SK-N-SH (cell line): ENCODE measurements at regions not wholly inside any gene's neighbourhood (a gene's known extent, or its start where the extent isn't known, plus 50 kb on each side); places are given as distances from the start of the nearest gene placed in this dataset.

Source experiments
- CTCF ChIA-PET: fragments of 300-600, 350-600 bp; formaldehyde crosslinking; extraction: SDS; loops from one replicate; lab custom pipeline; 2021; lab: Yijun Ruan, JAX
- POLR2A ChIA-PET: fragments of 350-600 bp; sonication (Branson Sonifier 250); formaldehyde crosslinking; extraction: SDS; loops from one replicate; lab custom pipeline; 2020; ENCODE audit warnings: antibody characterized with exemption, inconsistent platforms; lab: Yijun Ruan, JAX
- DNase-seq: peaks from one replicate; pipeline ENCODE4 v3.0.0; 2012
- H2AFZ ChIP-seq: fragments of 200-600 bp; sonication (generic); 2 replicates; pipeline ENCODE4 v1.8.1; 2016; ENCODE audit warnings: antibody characterized with exemption, mild to moderate bottlenecking, low read depth
- H3F3A ChIP-seq: fragments of 200-600 bp; sonication (generic); replicated peaks from 2 replicates; pipeline ENCODE3; 2016; ENCODE audit warnings: antibody characterized with exemption, mild to moderate bottlenecking; ENCODE audit not compliant: insufficient read depth
- H3K27ac ChIP-seq, 2 experiments: fragments of 200-500 bp in 1 of 2; fragments of 200-600 bp in 1 of 2; sonication (Bioruptor generic) in 1 of 2; sonication (generic), shearing (Covaris generic) in 1 of 2; 2 replicates each; pipeline versions ENCODE4 v1.5.1 to v1.6.1; 2014 to 2016; ENCODE audit warnings: low read depth in 2 of 2, inconsistent platforms in 1 of 2, low read length in 1 of 2, mild to moderate bottlenecking in 1 of 2, mixed read lengths in 1 of 2
- H3K27me3 ChIP-seq: fragments of 200-600 bp; sonication (generic), shearing (Covaris generic); 2 replicates; pipeline ENCODE4 v1.6.1; 2016; ENCODE audit warnings: mixed run types; ENCODE audit not compliant: insufficient read depth
- H3K36me3 ChIP-seq, 2 experiments: fragments of 200-500 bp in 1 of 2; fragments of 200-600 bp in 1 of 2; sonication (Bioruptor generic) in 1 of 2; sonication (generic) in 1 of 2; replicated peaks in 1 of 2; 2 replicates each; pipeline versions ENCODE3 to v1.5.1; 2014 to 2016; ENCODE audit warnings: low read length in 1 of 2, mild to moderate bottlenecking in 1 of 2; ENCODE audit not compliant: insufficient read depth in 2 of 2, control insufficient read depth in 1 of 2
- H3K4me1 ChIP-seq, 2 experiments: fragments of 200-500 bp in 1 of 2; fragments of 200-600 bp in 1 of 2; sonication (Bioruptor generic) in 1 of 2; sonication (generic), shearing (Covaris generic) in 1 of 2; 2 replicates each; pipeline versions ENCODE4 v1.5.1 to v1.6.1; 2014 to 2016; ENCODE audit warnings: low read depth in 1 of 2, low read length in 1 of 2, mixed run types in 1 of 2; ENCODE audit not compliant: insufficient read depth in 2 of 2, control insufficient read depth in 1 of 2
- H3K4me2 ChIP-seq: fragments of 200-600 bp; sonication (generic), shearing (Covaris generic); 2 replicates; pipeline ENCODE4 v1.6.1; 2017; ENCODE audit warnings: mixed run types
- H3K4me3 ChIP-seq, 2 experiments: fragments of 200-500 bp in 1 of 2; fragments of 200-600 bp in 1 of 2; sonication (Bioruptor generic) in 1 of 2; sonication (generic), shearing (Covaris generic) in 1 of 2; 2 replicates each; pipeline versions ENCODE4 v1.5.1 to v1.8.1; 2014 to 2016; ENCODE audit warnings: low read depth in 2 of 2, inconsistent platforms in 1 of 2, low read length in 1 of 2, mild to moderate bottlenecking in 1 of 2, mixed read lengths in 1 of 2, moderate library complexity in 1 of 2
- H3K79me2 ChIP-seq: fragments of 200-600 bp; sonication (generic); 2 replicates; pipeline ENCODE4 v1.8.1; 2017; ENCODE audit warnings: mild to moderate bottlenecking; ENCODE audit not compliant: insufficient read depth
- H3K9ac ChIP-seq: fragments of 200-600 bp; sonication (generic); 2 replicates; pipeline ENCODE4 v1.6.1; 2017; ENCODE audit warnings: mixed run types
- H3K9me2 ChIP-seq: fragments of 200-600 bp; sonication (generic); 2 replicates; pipeline ENCODE4 v1.6.1; 2017; ENCODE audit warnings: mixed run types
- H3K9me3 ChIP-seq: fragments of 200-600 bp; sonication (generic); 2 replicates; pipeline ENCODE4 v1.6.1; 2017; ENCODE audit warnings: mixed run types, mild to moderate bottlenecking, moderate library complexity
- H4K20me1 ChIP-seq: fragments of 200-600 bp; sonication (generic); 2 replicates; pipeline ENCODE4 v1.6.1; 2017; ENCODE audit warnings: mild to moderate bottlenecking, mixed run types; ENCODE audit not compliant: insufficient read depth
- CHD2 ChIP-seq: fragments of 150-350 bp; IDR thresholded peaks from 2 replicates; pipeline ENCODE4 v1.6.1; 2018; ENCODE audit warnings: low read length; ENCODE audit not compliant: partially characterized antibody
- GABPA ChIP-seq: IDR thresholded peaks from 2 replicates; pipeline ENCODE4 v1.4.0; 2012; ENCODE audit warnings: low read depth, mild to moderate bottlenecking
- JUND ChIP-seq: IDR thresholded peaks from 2 replicates; pipeline ENCODE4 v1.4.0; 2012
- MEF2A ChIP-seq: IDR thresholded peaks from 2 replicates; pipeline ENCODE4 v1.4.0; 2012; ENCODE audit warnings: low read depth, borderline replicate concordance
- NFIC ChIP-seq: IDR thresholded peaks from 2 replicates; pipeline ENCODE4 v1.4.0; 2012; ENCODE audit warnings: borderline replicate concordance
- RFX5 ChIP-seq: IDR thresholded peaks from 2 replicates; pipeline ENCODE4 v1.6.1; 2012; ENCODE audit warnings: mild to moderate bottlenecking, improper control_type of control experiment, low read length
- RXRA ChIP-seq: IDR thresholded peaks from 2 replicates; pipeline ENCODE4 v1.4.0; 2012; ENCODE audit warnings: low read depth, mild to moderate bottlenecking, borderline replicate concordance
- TEAD4 ChIP-seq: IDR thresholded peaks from 2 replicates; pipeline ENCODE4 v1.4.0; 2012; ENCODE audit warnings: mild to moderate bottlenecking, borderline replicate concordance; ENCODE audit not compliant: insufficient read depth
- USF1 ChIP-seq: IDR thresholded peaks from 2 replicates; pipeline ENCODE4 v1.4.0; 2012; ENCODE audit warnings: low read depth, borderline replicate concordance
- WGBS: methylation state at CpG from one replicate; pipeline ENCODE4 v1.1.6; 2017; ENCODE audit warnings: low lambda C conversion rate; 5-methylcytosine and 5-hydroxymethylcytosine counted together
- TF ChIP-seq, protein P1 (sequence below): fragments of 200-600 bp; sonication (generic); IDR thresholded peaks from 2 replicates; pipeline ENCODE4 v1.6.1; 2017; ENCODE audit warnings: antibody characterized with exemption, mild to moderate bottlenecking, moderate library complexity
- TF ChIP-seq, protein P2 (sequence below): IDR thresholded peaks from 2 replicates; pipeline ENCODE4 v1.6.1; 2012; ENCODE audit warnings: mild to moderate bottlenecking, low read depth, low read length, moderate library complexity
- TF ChIP-seq, protein P3 (sequence below): fragments of 150-350 bp; IDR thresholded peaks from 2 replicates; pipeline ENCODE4 v1.6.1; 2016; ENCODE audit warnings: mild to moderate bottlenecking, low read depth, low read length

- Histone ChIP-seq H3K27ac (no peak overlapping the region), H3K9ac (no peak overlapping the region), H2AFZ (no peak overlapping the region), H3K9me3 (0 out of 2 replicates have a peak, but pooled peaks cover 5% of the 10 kb centered on the region), H3K27me3 (no peaks in the 10 kb centered on the region), H3F3A (no peaks in the 10 kb centered on the region), H3K4me2 (no peak overlapping the region), H3K4me3 (no peak overlapping the region), H3K4me1 (no peaks in the 10 kb centered on the region), H4K20me1 (no peaks in the 10 kb centered on the region), H3K9me2 (no peaks in the 10 kb centered on the region), H3K36me3 (peaks cover 0 to 33% of the 10 kb centered on the region in 2 experiments), H3K79me2 (peaks cover 6% of the 10 kb centered on the region; the same call in 1 of the 2 replicates)
- CTCF ChIA-PET: no interaction called here
- WGBS: 91% methylated on average over 14 of the region's 14 CpGs
- TF ChIP-seq CHD2 (no peak), USF1 (no peak), RFX5 (no peak), MEF2A (no peak), RXRA (no peak), NFIC (no peak), JUND (no peak), GABPA (no peak), TEAD4 (no peak)
- TF ChIP-seq, protein P1, sequence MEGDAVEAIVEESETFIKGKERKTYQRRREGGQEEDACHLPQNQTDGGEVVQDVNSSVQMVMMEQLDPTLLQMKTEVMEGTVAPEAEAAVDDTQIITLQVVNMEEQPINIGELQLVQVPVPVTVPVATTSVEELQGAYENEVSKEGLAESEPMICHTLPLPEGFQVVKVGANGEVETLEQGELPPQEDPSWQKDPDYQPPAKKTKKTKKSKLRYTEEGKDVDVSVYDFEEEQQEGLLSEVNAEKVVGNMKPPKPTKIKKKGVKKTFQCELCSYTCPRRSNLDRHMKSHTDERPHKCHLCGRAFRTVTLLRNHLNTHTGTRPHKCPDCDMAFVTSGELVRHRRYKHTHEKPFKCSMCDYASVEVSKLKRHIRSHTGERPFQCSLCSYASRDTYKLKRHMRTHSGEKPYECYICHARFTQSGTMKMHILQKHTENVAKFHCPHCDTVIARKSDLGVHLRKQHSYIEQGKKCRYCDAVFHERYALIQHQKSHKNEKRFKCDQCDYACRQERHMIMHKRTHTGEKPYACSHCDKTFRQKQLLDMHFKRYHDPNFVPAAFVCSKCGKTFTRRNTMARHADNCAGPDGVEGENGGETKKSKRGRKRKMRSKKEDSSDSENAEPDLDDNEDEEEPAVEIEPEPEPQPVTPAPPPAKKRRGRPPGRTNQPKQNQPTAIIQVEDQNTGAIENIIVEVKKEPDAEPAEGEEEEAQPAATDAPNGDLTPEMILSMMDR: no peak
- TF ChIP-seq, protein P2, sequence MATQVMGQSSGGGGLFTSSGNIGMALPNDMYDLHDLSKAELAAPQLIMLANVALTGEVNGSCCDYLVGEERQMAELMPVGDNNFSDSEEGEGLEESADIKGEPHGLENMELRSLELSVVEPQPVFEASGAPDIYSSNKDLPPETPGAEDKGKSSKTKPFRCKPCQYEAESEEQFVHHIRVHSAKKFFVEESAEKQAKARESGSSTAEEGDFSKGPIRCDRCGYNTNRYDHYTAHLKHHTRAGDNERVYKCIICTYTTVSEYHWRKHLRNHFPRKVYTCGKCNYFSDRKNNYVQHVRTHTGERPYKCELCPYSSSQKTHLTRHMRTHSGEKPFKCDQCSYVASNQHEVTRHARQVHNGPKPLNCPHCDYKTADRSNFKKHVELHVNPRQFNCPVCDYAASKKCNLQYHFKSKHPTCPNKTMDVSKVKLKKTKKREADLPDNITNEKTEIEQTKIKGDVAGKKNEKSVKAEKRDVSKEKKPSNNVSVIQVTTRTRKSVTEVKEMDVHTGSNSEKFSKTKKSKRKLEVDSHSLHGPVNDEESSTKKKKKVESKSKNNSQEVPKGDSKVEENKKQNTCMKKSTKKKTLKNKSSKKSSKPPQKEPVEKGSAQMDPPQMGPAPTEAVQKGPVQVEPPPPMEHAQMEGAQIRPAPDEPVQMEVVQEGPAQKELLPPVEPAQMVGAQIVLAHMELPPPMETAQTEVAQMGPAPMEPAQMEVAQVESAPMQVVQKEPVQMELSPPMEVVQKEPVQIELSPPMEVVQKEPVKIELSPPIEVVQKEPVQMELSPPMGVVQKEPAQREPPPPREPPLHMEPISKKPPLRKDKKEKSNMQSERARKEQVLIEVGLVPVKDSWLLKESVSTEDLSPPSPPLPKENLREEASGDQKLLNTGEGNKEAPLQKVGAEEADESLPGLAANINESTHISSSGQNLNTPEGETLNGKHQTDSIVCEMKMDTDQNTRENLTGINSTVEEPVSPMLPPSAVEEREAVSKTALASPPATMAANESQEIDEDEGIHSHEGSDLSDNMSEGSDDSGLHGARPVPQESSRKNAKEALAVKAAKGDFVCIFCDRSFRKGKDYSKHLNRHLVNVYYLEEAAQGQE: no peak
- TF ChIP-seq, protein P3, sequence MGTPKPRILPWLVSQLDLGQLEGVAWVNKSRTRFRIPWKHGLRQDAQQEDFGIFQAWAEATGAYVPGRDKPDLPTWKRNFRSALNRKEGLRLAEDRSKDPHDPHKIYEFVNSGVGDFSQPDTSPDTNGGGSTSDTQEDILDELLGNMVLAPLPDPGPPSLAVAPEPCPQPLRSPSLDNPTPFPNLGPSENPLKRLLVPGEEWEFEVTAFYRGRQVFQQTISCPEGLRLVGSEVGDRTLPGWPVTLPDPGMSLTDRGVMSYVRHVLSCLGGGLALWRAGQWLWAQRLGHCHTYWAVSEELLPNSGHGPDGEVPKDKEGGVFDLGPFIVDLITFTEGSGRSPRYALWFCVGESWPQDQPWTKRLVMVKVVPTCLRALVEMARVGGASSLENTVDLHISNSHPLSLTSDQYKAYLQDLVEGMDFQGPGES: no peak
- POLR2A ChIA-PET: no interaction called here
- no peak for DNase-seq
These were observed 295.3 kb upstream of the RGS6 start for GRCh38 chr14:71636820-71637471.
